SU-DHL-6 (cell line): ENCODE measurements at regions not wholly inside any gene's neighbourhood (a gene's known extent, or its start where the extent isn't known, plus 50 kb on each side); places are given as distances from the start of the nearest gene placed in this dataset.

Experiments used
- H2AFZ ChIP-seq: fragments of 200-600 bp; sonication (generic); 2 replicates; pipeline ENCODE4 v1.6.1; 2014; ENCODE audit warnings: low read depth, mild to moderate bottlenecking, moderate library complexity, mixed read lengths, antibody characterized with exemption, low read length; ENCODE audit not compliant: severe bottlenecking
- H3F3A ChIP-seq: fragments of 200-600 bp; shearing (Covaris generic); 2 replicates; pipeline ENCODE4 v1.6.0; 2016; ENCODE audit warnings: antibody characterized with exemption, mild to moderate bottlenecking; ENCODE audit not compliant: insufficient read depth
- H3K27ac ChIP-seq: fragments of 200-600 bp; sonication (generic); 2 replicates; pipeline ENCODE4 v1.5.1; 2016; ENCODE audit warnings: low read depth, mild to moderate bottlenecking, low read length, moderate library complexity, mixed read lengths
- H3K27me3 ChIP-seq: fragments of 200-600 bp; sonication (generic), shearing (Covaris generic); 2 replicates; pipeline ENCODE4 v1.6.0; 2014; ENCODE audit warnings: mild to moderate bottlenecking, low read length
- H3K36me3 ChIP-seq: fragments of 200-600 bp; sonication (generic); 2 replicates; pipeline ENCODE4 v1.6.1; 2014; ENCODE audit warnings: mild to moderate bottlenecking, low read length, mixed read lengths
- H3K4me2 ChIP-seq: fragments of 300-600, 200-600 bp; shearing (Covaris generic), sonication (generic); 2 replicates; pipeline ENCODE4 v1.6.0; 2014; ENCODE audit warnings: low read length, low read depth, mild to moderate bottlenecking; ENCODE audit not compliant: poor library complexity, severe bottlenecking
- H3K4me3 ChIP-seq: fragments of 200-600 bp; sonication (generic); 2 replicates; pipeline ENCODE4 v1.5.1; 2014; ENCODE audit warnings: antibody characterized with exemption, low read length, mild to moderate bottlenecking, mixed read lengths; ENCODE audit not compliant: insufficient read depth, poor library complexity, severe bottlenecking
- H3K79me2 ChIP-seq: fragments of 200-600 bp; sonication (generic); 2 replicates; pipeline ENCODE4 v1.6.1; 2014; ENCODE audit warnings: mild to moderate bottlenecking, low read length, moderate library complexity; ENCODE audit not compliant: insufficient read depth
- H3K9ac ChIP-seq: fragments of 200-600 bp; sonication (generic); 2 replicates; pipeline ENCODE4 v1.7.0; 2014; ENCODE audit warnings: mild to moderate bottlenecking, low read length
- H3K9me2 ChIP-seq: fragments of 200-600 bp; sonication (generic); replicated peaks from 2 replicates; pipeline ENCODE4 v1.6.1; 2014; ENCODE audit warnings: low read length; ENCODE audit not compliant: insufficient read depth
- H3K9me3 ChIP-seq: fragments of 200-600 bp; sonication (generic); 2 replicates; pipeline ENCODE4 v1.6.1; 2014; ENCODE audit warnings: low read length, mixed read lengths; ENCODE audit not compliant: insufficient read depth
- H4K20me1 ChIP-seq: fragments of 200-600 bp; sonication (generic); 2 replicates; pipeline ENCODE4 v1.6.1; 2014; ENCODE audit warnings: low read depth, mild to moderate bottlenecking, antibody characterized with exemption, low read length, moderate library complexity, mixed read lengths
- EZH2phosphoT487 ChIP-seq: fragments of 200-600 bp; sonication (generic), shearing (Covaris generic); conservative IDR thresholded peaks from 2 replicates; pipeline ENCODE4 v1.6.1; 2018; ENCODE audit warnings: mild to moderate bottlenecking, antibody characterized with exemption, low read length, moderate library complexity, mixed read lengths
- TF ChIP-seq, protein P1 (sequence below): fragments of 200-600 bp; sonication (generic); IDR thresholded peaks from one replicate; pipeline ENCODE4 v1.5.1; 2017; ENCODE audit warnings: antibody characterized with exemption, mild to moderate bottlenecking, low read length, moderate library complexity; ENCODE audit not compliant: insufficient read depth, poor library complexity, severe bottlenecking

- no peak overlapping the region for H3K27ac ChIP-seq
- H3K4me3 ChIP-seq: no peak overlapping the region
- no peak for TF ChIP-seq EZH2phosphoT487
- TF ChIP-seq, protein P1, sequence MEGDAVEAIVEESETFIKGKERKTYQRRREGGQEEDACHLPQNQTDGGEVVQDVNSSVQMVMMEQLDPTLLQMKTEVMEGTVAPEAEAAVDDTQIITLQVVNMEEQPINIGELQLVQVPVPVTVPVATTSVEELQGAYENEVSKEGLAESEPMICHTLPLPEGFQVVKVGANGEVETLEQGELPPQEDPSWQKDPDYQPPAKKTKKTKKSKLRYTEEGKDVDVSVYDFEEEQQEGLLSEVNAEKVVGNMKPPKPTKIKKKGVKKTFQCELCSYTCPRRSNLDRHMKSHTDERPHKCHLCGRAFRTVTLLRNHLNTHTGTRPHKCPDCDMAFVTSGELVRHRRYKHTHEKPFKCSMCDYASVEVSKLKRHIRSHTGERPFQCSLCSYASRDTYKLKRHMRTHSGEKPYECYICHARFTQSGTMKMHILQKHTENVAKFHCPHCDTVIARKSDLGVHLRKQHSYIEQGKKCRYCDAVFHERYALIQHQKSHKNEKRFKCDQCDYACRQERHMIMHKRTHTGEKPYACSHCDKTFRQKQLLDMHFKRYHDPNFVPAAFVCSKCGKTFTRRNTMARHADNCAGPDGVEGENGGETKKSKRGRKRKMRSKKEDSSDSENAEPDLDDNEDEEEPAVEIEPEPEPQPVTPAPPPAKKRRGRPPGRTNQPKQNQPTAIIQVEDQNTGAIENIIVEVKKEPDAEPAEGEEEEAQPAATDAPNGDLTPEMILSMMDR: no peak
These were observed 107.8 kb upstream of the FMR1 start for GRCh38 chrX:147803948-147804347.

DNA sequence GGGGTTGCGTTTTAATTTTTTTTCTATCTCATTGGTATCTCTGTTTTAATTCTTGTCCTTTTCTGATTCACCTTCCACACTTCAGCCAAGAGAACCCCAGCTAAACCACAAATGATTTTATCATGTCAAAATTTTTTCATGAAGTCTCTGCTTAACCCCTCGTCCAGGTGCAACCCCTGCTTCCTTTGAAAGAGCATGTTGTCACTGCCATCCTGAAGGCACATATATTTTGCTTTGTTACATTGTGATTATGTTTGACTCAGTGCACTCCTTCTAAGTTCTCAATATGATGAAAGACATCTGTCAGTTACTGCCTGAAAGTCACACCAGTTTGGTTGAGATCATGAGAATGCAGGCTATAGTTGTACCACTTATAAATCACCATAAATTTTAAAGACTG lies 99.9 kb upstream of the FMR1 start:
- H3K36me3 ChIP-seq: no peaks in the 10 kb centered on the region
- H3K79me2 ChIP-seq: no peaks in the 10 kb centered on the region
- no peaks in the 10 kb centered on the region for H3K9me3 ChIP-seq
- H2AFZ ChIP-seq: no peak overlapping the region
- no peaks in the 10 kb centered on the region for H3K27me3 ChIP-seq
- H4K20me1 ChIP-seq: no peaks in the 10 kb centered on the region
- H3K4me2 ChIP-seq: no peak overlapping the region
- no peak overlapping the region for H3K27ac ChIP-seq
- TF ChIP-seq, protein P1: no peak
- no peak for TF ChIP-seq EZH2phosphoT487
- no peak overlapping the region for H3K4me3 ChIP-seq
- no peak overlapping the region for H3K9ac ChIP-seq
- H3K9me2 ChIP-seq: no peaks in the 10 kb centered on the region
- H3F3A ChIP-seq: no peaks in the 10 kb centered on the region

More at GRCh38 chrX:147803948-147804347, 107.8 kb upstream of the FMR1 start:
- H3K4me2 ChIP-seq: no peak overlapping the region
- no peaks in the 10 kb centered on the region for H3K36me3 ChIP-seq
- H2AFZ ChIP-seq: no peak overlapping the region
- H4K20me1 ChIP-seq: no peaks in the 10 kb centered on the region
- H3K79me2 ChIP-seq: no peaks in the 10 kb centered on the region
- no peaks in the 10 kb centered on the region for H3K9me2 ChIP-seq
- H3K9ac ChIP-seq: no peak overlapping the region
- no peaks in the 10 kb centered on the region for H3K9me3 ChIP-seq
- H3K27me3 ChIP-seq: no peaks in the 10 kb centered on the region
- no peaks in the 10 kb centered on the region for H3F3A ChIP-seq

- Histone ChIP-seq H3F3A (no peaks in the 10 kb centered on the region), H3K36me3 (no peaks in the 10 kb centered on the region), H3K4me2 (no peak overlapping the region)
These were observed 84.6 kb upstream of the FMR1 start for GRCh38 chrX:147827070-147827469.

More at GRCh38 chrX:147827070-147827469, 84.6 kb upstream of the FMR1 start:
- H3K9ac ChIP-seq: no peak overlapping the region
- no peaks in the 10 kb centered on the region for H3K9me2 ChIP-seq
- no peak overlapping the region for H3K27ac ChIP-seq
- H3K9me3 ChIP-seq: no peaks in the 10 kb centered on the region
- H2AFZ ChIP-seq: no peak overlapping the region
- H4K20me1 ChIP-seq: no peaks in the 10 kb centered on the region
- H3K27me3 ChIP-seq: no peaks in the 10 kb centered on the region
- no peak overlapping the region for H3K4me3 ChIP-seq
- no peaks in the 10 kb centered on the region for H3K79me2 ChIP-seq
- TF ChIP-seq, protein P1: no peak
- TF ChIP-seq EZH2phosphoT487: no peak
